ENCODE measurements at regions not wholly inside any gene's neighbourhood (a gene's known extent, or its start where the extent isn't known, plus 50 kb on each side); places are given as distances from the start of the nearest gene placed in this dataset.

DNA sequence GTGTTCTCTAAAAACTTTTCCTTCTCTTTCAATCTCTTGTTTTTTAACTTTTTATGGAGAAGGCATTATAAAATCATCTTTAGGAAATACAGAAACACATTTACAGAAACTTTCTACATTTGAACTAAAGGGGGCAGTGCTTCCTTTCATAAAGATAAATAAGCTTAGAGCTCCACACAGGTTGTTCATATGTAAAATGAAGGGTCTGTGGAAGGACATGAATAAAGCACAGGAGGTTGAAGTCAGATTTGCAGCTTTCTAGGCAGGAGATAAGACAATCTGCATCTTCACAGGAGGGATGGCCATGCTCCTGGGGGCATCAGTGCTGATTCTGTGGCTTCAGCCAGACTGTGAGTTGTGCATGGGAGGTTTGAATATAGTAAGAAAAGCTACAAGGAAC lies 426.0 kb downstream of the DAD1 start:
- TF ChIP-seq POLR2A (IDR thresholded peaks at IDR 0.05) (no peak), EP300 (IDR thresholded peaks at IDR 0.05) (no peak)
- TF ChIP-seq, protein P1, sequence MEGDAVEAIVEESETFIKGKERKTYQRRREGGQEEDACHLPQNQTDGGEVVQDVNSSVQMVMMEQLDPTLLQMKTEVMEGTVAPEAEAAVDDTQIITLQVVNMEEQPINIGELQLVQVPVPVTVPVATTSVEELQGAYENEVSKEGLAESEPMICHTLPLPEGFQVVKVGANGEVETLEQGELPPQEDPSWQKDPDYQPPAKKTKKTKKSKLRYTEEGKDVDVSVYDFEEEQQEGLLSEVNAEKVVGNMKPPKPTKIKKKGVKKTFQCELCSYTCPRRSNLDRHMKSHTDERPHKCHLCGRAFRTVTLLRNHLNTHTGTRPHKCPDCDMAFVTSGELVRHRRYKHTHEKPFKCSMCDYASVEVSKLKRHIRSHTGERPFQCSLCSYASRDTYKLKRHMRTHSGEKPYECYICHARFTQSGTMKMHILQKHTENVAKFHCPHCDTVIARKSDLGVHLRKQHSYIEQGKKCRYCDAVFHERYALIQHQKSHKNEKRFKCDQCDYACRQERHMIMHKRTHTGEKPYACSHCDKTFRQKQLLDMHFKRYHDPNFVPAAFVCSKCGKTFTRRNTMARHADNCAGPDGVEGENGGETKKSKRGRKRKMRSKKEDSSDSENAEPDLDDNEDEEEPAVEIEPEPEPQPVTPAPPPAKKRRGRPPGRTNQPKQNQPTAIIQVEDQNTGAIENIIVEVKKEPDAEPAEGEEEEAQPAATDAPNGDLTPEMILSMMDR (IDR thresholded peaks at IDR 0.05): no peak
